ENCODE measurements at regions not wholly inside any gene's neighbourhood (a gene's known extent, or its start where the extent isn't known, plus 50 kb on each side); places are given as distances from the start of the nearest gene placed in this dataset.

DNA sequence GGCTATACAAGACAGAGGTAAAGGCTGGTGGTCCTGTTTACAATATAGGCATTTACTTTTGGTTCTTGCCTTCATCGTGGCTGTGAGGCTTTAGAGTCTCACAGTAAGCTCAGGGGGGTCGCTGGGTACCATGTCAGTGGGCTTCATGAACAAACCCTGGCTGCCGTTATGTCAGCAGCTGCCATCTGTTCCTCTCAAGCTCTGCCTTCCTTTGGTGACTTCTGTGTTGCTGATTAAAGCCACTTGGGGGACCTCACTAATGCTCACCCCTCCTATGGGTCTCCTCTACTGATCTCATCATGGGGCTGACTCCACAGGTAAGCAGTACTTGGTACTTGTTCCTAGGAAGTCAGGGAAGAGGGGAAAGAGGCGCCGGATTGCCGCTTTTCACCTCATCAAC, 268.7 kb downstream of the TTC6 start:
- 85% methylated on average over 6 of the region's 6 CpGs for WGBS

DNA sequence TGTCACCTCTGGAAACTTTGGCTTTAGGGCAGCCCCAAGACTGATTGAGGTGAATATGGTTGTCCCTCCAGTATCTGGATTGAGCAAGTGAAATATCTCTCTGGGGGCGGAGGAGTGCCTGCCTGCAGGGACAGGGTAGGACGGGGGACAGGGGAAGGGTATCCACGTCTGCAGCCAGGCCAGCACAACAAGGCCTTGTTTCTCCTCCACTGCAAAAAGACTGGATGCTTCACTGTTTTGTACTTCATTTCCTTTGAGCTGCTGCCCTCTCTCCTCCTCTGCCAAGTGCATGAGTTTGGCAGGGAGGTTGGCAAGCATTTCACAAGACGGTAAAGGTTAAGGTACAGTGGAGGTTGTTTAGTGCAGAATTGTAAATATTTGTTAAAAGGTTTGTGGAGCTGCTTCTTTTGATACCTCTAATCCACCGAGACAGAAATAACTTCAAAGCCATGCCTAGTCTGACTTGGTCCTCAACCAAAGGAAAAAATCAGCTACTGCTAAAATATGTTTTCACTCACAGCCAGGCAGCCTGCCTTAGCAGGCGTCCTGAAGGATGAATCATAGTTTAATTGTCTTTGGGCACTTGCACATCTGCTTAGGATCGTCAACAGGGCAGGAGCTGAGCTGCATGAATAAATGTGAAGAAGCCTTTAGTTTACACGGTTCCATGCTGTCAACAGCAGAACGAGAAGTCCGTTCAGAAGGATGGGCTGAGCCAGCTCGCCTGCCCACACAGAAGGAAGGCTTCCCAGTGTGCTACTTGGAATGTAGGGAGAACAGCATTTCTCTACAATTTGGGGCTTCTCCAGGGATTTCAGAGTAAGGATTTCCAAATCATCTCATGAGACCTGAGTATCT, 269.7 kb downstream of the TTC6 start:
- Histone ChIP-seq H2AFZ (ENCODE audit: low read depth, low read length) (no peak overlapping the region), H3K36me3 (ENCODE audit: control insufficient read depth in 1 of 2, insufficient read depth in 2 of 2, low read depth in 1 of 2, low read length in 2 of 2) (no peaks in the 10 kb centered on the region), H3K4me3 (ENCODE audit: insufficient read depth in 1 of 2, low read depth in 1 of 2, low read length in 2 of 2) (peak overlapping the region in 1 of 2 experiments; percentile 8), H2BK5ac (ENCODE audit: low read depth, low read length, poor library complexity, severe bottlenecking) (no peak overlapping the region), H3K27me3 (ENCODE audit: control insufficient read depth in 1 of 2, insufficient read depth in 1 of 2, low read length in 2 of 2) (peaks cover 0 to 5% of the 10 kb centered on the region in 2 experiments), H2BK12ac (ENCODE audit: low read length in 2 of 2) (no peak overlapping the region), H3K4me2 (ENCODE audit: low read length, poor library complexity, severe bottlenecking) (no peak overlapping the region), H3K14ac (ENCODE audit: low read length in 2 of 2) (no peak overlapping the region), H3K4ac (ENCODE audit: low read depth in 1 of 2, low read length in 2 of 2) (no peak overlapping the region), H3K9ac (ENCODE audit: low read length) (no peak overlapping the region), H3K27ac (ENCODE audit: low read length, poor library complexity, severe bottlenecking) (no peak overlapping the region), H2AK5ac (ENCODE audit: low read length, severe bottlenecking) (no peak overlapping the region), H2BK120ac (ENCODE audit: low read depth, low read length) (no peak overlapping the region), H3K9me3 (ENCODE audit: control insufficient read depth, low read length) (no peaks in the 10 kb centered on the region), H2BK15ac (ENCODE audit: low read depth, poor library complexity, severe bottlenecking) (no peak overlapping the region), H3K18ac (ENCODE audit: low read depth in 1 of 2, low read length in 2 of 2) (no peak overlapping the region), H3K23ac (ENCODE audit: low read length in 2 of 2) (no peak overlapping the region), H4K8ac (ENCODE audit: low read length) (no peak overlapping the region), H3K4me1 (ENCODE audit: control insufficient read depth, insufficient read depth, low read depth, low read length) (no peaks in the 10 kb centered on the region), H4K91ac (ENCODE audit: low read length) (no peak overlapping the region), H3K79me1 (replicated peaks; ENCODE audit: low read length, poor library complexity, severe bottlenecking) (no peaks in the 10 kb centered on the region)
- DNase-seq, result peak; percentile 64
- WGBS, result 25% methylated on average over 8 of the region's 11 CpGs

More for the DNA sequence above, 268.7 kb downstream of the TTC6 start:
- H2AK5ac ChIP-seq (ENCODE audit: low read length, severe bottlenecking), result no peak overlapping the region
- H2BK15ac ChIP-seq (ENCODE audit: low read depth, poor library complexity, severe bottlenecking), result no peak overlapping the region
- H3K4me3 ChIP-seq (ENCODE audit: insufficient read depth in 1 of 2, low read depth in 1 of 2, low read length in 2 of 2), result no peak overlapping the region
- peak overlapping the region in 1 of 2 experiments; percentile 28 for H3K14ac ChIP-seq (ENCODE audit: low read length in 2 of 2)
- H3K23ac ChIP-seq (ENCODE audit: low read length in 2 of 2), result no peak overlapping the region
- no peaks in the 10 kb centered on the region for H3K4me1 ChIP-seq (ENCODE audit: control insufficient read depth, insufficient read depth, low read depth, low read length)
- no peak overlapping the region for H3K27ac ChIP-seq (ENCODE audit: low read length, poor library complexity, severe bottlenecking)
- no peak overlapping the region for H2BK5ac ChIP-seq (ENCODE audit: low read depth, low read length, poor library complexity, severe bottlenecking)
- H3K4ac ChIP-seq (ENCODE audit: low read depth in 1 of 2, low read length in 2 of 2), result no peak overlapping the region
- no peak overlapping the region for H4K8ac ChIP-seq (ENCODE audit: low read length)
- H3K36me3 ChIP-seq (ENCODE audit: control insufficient read depth in 1 of 2, insufficient read depth in 2 of 2, low read depth in 1 of 2, low read length in 2 of 2), result no peaks in the 10 kb centered on the region
- H2BK12ac ChIP-seq (ENCODE audit: low read length in 2 of 2), result no peak overlapping the region
- no peak overlapping the region for H2BK120ac ChIP-seq (ENCODE audit: low read depth, low read length)
- H4K91ac ChIP-seq (ENCODE audit: low read length), result no peak overlapping the region
- peaks cover 0 to 5% of the 10 kb centered on the region in 2 experiments for H3K27me3 ChIP-seq (ENCODE audit: control insufficient read depth in 1 of 2, insufficient read depth in 1 of 2, low read length in 2 of 2)
- no peak for DNase-seq
- no peaks in the 10 kb centered on the region for H3K9me3 ChIP-seq (ENCODE audit: control insufficient read depth, low read length)
- H3K79me1 ChIP-seq (replicated peaks; ENCODE audit: low read length, poor library complexity, severe bottlenecking), result no peaks in the 10 kb centered on the region
- H3K4me2 ChIP-seq (ENCODE audit: low read length, poor library complexity, severe bottlenecking), result no peak overlapping the region
- H3K9ac ChIP-seq (ENCODE audit: low read length), result no peak overlapping the region
- H2AFZ ChIP-seq (ENCODE audit: low read depth, low read length), result no peak overlapping the region
- H3K18ac ChIP-seq (ENCODE audit: low read depth in 1 of 2, low read length in 2 of 2), result peak overlapping the region in 1 of 2 experiments; percentile 8

DNA sequence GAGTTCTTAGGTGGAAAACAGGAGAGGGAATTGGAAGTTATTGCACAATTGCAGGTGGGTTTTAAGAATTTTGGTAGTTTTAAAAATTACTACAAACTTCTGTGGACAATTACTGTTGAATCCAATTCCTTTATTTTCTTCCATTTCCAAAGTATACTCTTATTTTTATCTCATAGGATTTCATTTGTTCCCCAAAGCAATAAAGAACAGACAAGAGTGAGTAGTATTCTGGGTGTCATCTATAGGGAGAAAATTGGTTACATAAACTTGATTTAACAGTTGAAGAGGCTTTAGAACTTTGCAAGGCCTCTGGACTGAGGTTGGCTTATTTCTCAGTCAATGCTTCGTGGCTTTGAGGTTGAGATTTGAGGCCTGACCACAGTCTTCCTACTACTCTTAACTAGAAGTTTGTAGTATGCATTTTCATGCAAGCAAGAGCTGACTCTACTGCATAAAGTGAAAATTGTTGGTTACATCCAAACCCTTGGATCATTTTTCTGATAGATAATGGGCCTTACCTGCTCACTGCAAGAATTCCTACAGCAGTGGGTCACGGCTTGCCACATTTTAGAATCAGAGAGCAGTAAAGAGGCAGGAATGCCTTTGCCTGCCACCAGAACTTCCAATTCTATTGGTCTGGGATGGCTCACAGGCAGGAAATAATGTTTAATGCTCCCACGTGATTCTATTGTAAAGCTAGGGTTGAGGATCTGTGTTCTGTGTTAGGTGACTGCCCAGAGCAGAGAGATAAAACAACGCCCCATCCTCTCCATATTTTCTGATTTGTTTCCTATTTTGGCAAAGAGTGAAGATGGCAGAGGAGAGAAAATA, 270.5 kb downstream of the TTC6 start:
- H3K4me1 ChIP-seq (ENCODE audit: control insufficient read depth, insufficient read depth, low read depth, low read length), result no peaks in the 10 kb centered on the region
- no peak overlapping the region for H2BK15ac ChIP-seq (ENCODE audit: low read depth, poor library complexity, severe bottlenecking)
- H2BK120ac ChIP-seq (ENCODE audit: low read depth, low read length), result no peak overlapping the region
- DNase-seq, result peak; percentile 13
- no peak overlapping the region for H3K14ac ChIP-seq (ENCODE audit: low read length in 2 of 2)
- no peak overlapping the region for H3K18ac ChIP-seq (ENCODE audit: low read depth in 1 of 2, low read length in 2 of 2)
- H3K27me3 ChIP-seq (ENCODE audit: control insufficient read depth in 1 of 2, insufficient read depth in 1 of 2, low read length in 2 of 2), result peaks cover 0 to 5% of the 10 kb centered on the region in 2 experiments
- H3K9me3 ChIP-seq (ENCODE audit: control insufficient read depth, low read length), result no peaks in the 10 kb centered on the region
- no peak overlapping the region for H3K23ac ChIP-seq (ENCODE audit: low read length in 2 of 2)
- H2BK5ac ChIP-seq (ENCODE audit: low read depth, low read length, poor library complexity, severe bottlenecking), result no peak overlapping the region
- H3K27ac ChIP-seq (ENCODE audit: low read length, poor library complexity, severe bottlenecking), result no peak overlapping the region
- H3K79me1 ChIP-seq (replicated peaks; ENCODE audit: low read length, poor library complexity, severe bottlenecking), result no peaks in the 10 kb centered on the region
- H2AFZ ChIP-seq (ENCODE audit: low read depth, low read length), result no peak overlapping the region
- H4K91ac ChIP-seq (ENCODE audit: low read length), result no peak overlapping the region
- no peak overlapping the region for H3K9ac ChIP-seq (ENCODE audit: low read length)
- 79% methylated on average over 2 of the region's 4 CpGs for whole genome bisulfite sequencing
- H3K4me2 ChIP-seq (ENCODE audit: low read length, poor library complexity, severe bottlenecking), result no peak overlapping the region
- no peak overlapping the region for H3K4me3 ChIP-seq (ENCODE audit: insufficient read depth in 1 of 2, low read depth in 1 of 2, low read length in 2 of 2)
- no peak overlapping the region for H2BK12ac ChIP-seq (ENCODE audit: low read length in 2 of 2)
- H3K36me3 ChIP-seq (ENCODE audit: control insufficient read depth in 1 of 2, insufficient read depth in 2 of 2, low read depth in 1 of 2, low read length in 2 of 2), result no peaks in the 10 kb centered on the region
- no peak overlapping the region for H3K4ac ChIP-seq (ENCODE audit: low read depth in 1 of 2, low read length in 2 of 2)
- H2AK5ac ChIP-seq (ENCODE audit: low read length, severe bottlenecking), result no peak overlapping the region
- H4K8ac ChIP-seq (ENCODE audit: low read length), result no peak overlapping the region

DNA sequence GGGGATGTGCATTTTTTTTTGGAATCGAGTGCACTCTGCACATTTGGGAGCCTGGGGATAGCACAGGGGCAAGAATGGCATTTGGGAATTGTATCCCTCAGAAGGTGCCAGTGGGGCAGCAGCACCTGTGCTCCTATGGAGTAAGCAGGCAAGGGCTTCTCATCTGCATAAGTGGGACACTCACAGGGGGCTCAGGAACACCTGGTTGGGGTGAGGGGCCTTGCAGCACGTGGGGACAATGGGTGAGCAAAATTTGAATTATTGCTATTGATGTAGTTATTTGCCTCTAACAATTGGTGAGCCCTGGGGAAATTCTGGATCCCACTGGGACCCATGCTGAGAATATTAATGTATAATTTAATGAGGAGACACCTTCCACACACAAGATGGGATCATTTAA, 274.2 kb downstream of the TTC6 start:
- WGBS, result 69% methylated on average over 2 of the region's 2 CpGs
- Histone ChIP-seq H3K27me3 (ENCODE audit: control insufficient read depth in 1 of 2, insufficient read depth in 1 of 2, low read length in 2 of 2) (peaks cover 0 to 5% of the 10 kb centered on the region in 2 experiments), H4K8ac (ENCODE audit: low read length) (no peak overlapping the region)

More for the DNA sequence above, 274.2 kb downstream of the TTC6 start:
- DNase-seq, result no peak
- no peaks in the 10 kb centered on the region for H3K4me1 ChIP-seq (ENCODE audit: control insufficient read depth, insufficient read depth, low read depth, low read length)
- no peak overlapping the region for H3K4ac ChIP-seq (ENCODE audit: low read depth in 1 of 2, low read length in 2 of 2)
- no peak overlapping the region for H4K91ac ChIP-seq (ENCODE audit: low read length)
- H2BK15ac ChIP-seq (ENCODE audit: low read depth, poor library complexity, severe bottlenecking), result no peak overlapping the region
- no peak overlapping the region for H3K14ac ChIP-seq (ENCODE audit: low read length in 2 of 2)
- H3K79me1 ChIP-seq (replicated peaks; ENCODE audit: low read length, poor library complexity, severe bottlenecking), result no peaks in the 10 kb centered on the region
- H2BK5ac ChIP-seq (ENCODE audit: low read depth, low read length, poor library complexity, severe bottlenecking), result no peak overlapping the region
- H3K36me3 ChIP-seq (ENCODE audit: control insufficient read depth in 1 of 2, insufficient read depth in 2 of 2, low read depth in 1 of 2, low read length in 2 of 2), result no peaks in the 10 kb centered on the region
- H3K27ac ChIP-seq (ENCODE audit: low read length, poor library complexity, severe bottlenecking), result no peak overlapping the region
- no peak overlapping the region for H2BK12ac ChIP-seq (ENCODE audit: low read length in 2 of 2)
- H3K9ac ChIP-seq (ENCODE audit: low read length), result no peak overlapping the region
- no peak overlapping the region for H2AK5ac ChIP-seq (ENCODE audit: low read length, severe bottlenecking)
- no peak overlapping the region for H3K18ac ChIP-seq (ENCODE audit: low read depth in 1 of 2, low read length in 2 of 2)
- no peak overlapping the region for H3K23ac ChIP-seq (ENCODE audit: low read length in 2 of 2)
- no peak overlapping the region for H3K4me3 ChIP-seq (ENCODE audit: insufficient read depth in 1 of 2, low read depth in 1 of 2, low read length in 2 of 2)
- no peak overlapping the region for H3K4me2 ChIP-seq (ENCODE audit: low read length, poor library complexity, severe bottlenecking)
- H2AFZ ChIP-seq (ENCODE audit: low read depth, low read length), result no peak overlapping the region
- H2BK120ac ChIP-seq (ENCODE audit: low read depth, low read length), result no peak overlapping the region
- no peaks in the 10 kb centered on the region for H3K9me3 ChIP-seq (ENCODE audit: control insufficient read depth, low read length)

All from mesenchymal stem cell (in vitro differentiated cells and primary cell).